ENCODE measurements at regions not wholly inside any gene's neighbourhood (a gene's known extent, or its start where the extent isn't known, plus 50 kb on each side); places are given as distances from the start of the nearest gene placed in this dataset.

DNA sequence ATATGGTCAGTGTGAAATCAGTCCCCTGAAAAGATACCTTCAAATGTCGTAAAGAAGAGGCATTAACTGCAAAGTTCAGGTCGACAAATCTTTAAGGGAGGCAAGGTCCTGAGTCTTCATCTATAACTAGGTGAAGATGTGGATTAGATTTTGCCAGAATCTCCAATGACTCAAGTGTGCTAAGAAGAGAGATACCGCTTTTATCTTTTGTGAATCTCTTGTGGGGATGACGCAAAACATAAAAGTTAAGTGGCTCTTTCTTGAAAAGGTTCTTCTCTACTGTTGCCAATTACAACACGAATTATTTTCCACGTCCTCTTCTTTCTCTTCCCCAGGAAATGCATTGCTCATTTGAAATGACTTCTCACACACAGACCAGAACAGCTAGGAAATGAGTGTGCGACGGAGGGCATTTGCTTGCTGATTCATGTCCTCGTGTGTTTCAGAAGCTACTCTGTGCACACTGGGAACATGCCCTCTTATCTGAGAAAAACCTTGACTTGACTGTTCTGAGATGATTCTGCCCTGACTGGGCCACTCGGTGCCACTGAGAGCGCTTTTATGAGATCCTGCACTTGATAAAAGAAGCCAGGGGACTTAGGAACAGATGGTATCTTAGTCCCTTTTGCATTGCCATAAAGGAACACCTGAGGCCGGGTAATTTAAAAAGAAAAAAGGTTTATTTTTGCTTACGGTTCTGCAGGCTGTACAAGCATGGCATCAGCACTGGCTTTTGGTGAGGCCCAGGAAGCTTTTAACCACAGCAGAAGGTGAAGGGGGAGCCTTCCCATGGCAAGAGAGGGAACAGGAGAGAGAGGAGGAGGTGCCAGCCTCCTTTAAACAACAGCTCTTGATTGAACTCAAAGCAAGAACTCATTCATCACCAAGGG, 169.5 kb upstream of the PFKP start:
- no peak for TF ChIP-seq POLR2A (IDR thresholded peaks at IDR 0.05)
- TF ChIP-seq, protein P1, sequence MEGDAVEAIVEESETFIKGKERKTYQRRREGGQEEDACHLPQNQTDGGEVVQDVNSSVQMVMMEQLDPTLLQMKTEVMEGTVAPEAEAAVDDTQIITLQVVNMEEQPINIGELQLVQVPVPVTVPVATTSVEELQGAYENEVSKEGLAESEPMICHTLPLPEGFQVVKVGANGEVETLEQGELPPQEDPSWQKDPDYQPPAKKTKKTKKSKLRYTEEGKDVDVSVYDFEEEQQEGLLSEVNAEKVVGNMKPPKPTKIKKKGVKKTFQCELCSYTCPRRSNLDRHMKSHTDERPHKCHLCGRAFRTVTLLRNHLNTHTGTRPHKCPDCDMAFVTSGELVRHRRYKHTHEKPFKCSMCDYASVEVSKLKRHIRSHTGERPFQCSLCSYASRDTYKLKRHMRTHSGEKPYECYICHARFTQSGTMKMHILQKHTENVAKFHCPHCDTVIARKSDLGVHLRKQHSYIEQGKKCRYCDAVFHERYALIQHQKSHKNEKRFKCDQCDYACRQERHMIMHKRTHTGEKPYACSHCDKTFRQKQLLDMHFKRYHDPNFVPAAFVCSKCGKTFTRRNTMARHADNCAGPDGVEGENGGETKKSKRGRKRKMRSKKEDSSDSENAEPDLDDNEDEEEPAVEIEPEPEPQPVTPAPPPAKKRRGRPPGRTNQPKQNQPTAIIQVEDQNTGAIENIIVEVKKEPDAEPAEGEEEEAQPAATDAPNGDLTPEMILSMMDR (IDR thresholded peaks at IDR 0.05 in 8 of 11, conservative IDR thresholded peaks at IDR 0.05 in 3 of 11) = no peak

Data from spleen (tissue), 7 donors.